ENCODE measurements at regions not wholly inside any gene's neighbourhood (a gene's known extent, or its start where the extent isn't known, plus 50 kb on each side); places are given as distances from the start of the nearest gene placed in this dataset.

GRCh38 chr9:8241201-8241600, 441.6 kb upstream of the DMAC1 start:
- 32% methylated on average over 5 of the region's 5 CpGs for WGBS (ENCODE audit: low lambda C conversion rate)
- intact Hi-C loops (cut with micrococcal nuclease; ENCODE audit: unreplicated experiment), result no loop called here
- H3K27ac ChIP-seq (ENCODE audit: extremely low read length, insufficient read depth, low read length), result no peak overlapping the region
- FAIRE-seq (no peak), ATAC-seq (no peak), DNase-seq (ENCODE audit: low spot score) (no peak)
- in situ Hi-C loops (cut with HindIII; ENCODE audit: extremely low pct_ligation_motif_present, low pct_unique_long_range_greater_than_20kb), result no loop called here
- H3K79me2 ChIP-seq (ENCODE audit: insufficient read depth, low read length), result no peaks in the 10 kb centered on the region
- H2AFZ ChIP-seq (ENCODE audit: low read length), result no peak overlapping the region
- no peaks in the 10 kb centered on the region for H3K4me1 ChIP-seq (ENCODE audit: insufficient read depth, low read length)
- H3K36me3 ChIP-seq (replicated peaks in 1 of 2; ENCODE audit: control insufficient read depth in 1 of 2, insufficient read depth in 2 of 2, low read length in 2 of 2), result no peaks in the 10 kb centered on the region
- no peak overlapping the region for H3K4me3 ChIP-seq (replicated peaks in 1 of 3; ENCODE audit: insufficient read depth in 1 of 3, low read depth in 2 of 3, low read length in 3 of 3)
- H3K9ac ChIP-seq (ENCODE audit: insufficient read depth, low read depth, low read length), result no peak overlapping the region
- ChIA-PET POLR2A (no interaction called here), CTCF (ENCODE audit: low intra/inter-chr PET ratio, low total read pairs) (no interaction called here)
- no TSS peak for BruUV-seq (replicated peaks)
- peaks cover 71% of the 10 kb centered on the region for H3K9me3 ChIP-seq (ENCODE audit: low read length)
- no peaks in the 10 kb centered on the region for H3K27me3 ChIP-seq (ENCODE audit: control insufficient read depth in 1 of 2, insufficient read depth in 2 of 2, low read length in 2 of 2)
- H4K20me1 ChIP-seq (ENCODE audit: insufficient read depth, low read length), result no peaks in the 10 kb centered on the region
- no peak overlapping the region for H3K4me2 ChIP-seq (ENCODE audit: low read depth, low read length)
- no peak for TF ChIP-seq ADNP (CRISPR knock-in tag; IDR thresholded peaks at IDR 0.05)
- no peak for TF ChIP-seq MATR3 (CRISPR knock-in tag; IDR thresholded peaks at IDR 0.05)
- TF ChIP-seq ZNF33B (CRISPR knock-in tag; IDR thresholded peaks at IDR 0.05), result no peak
- TF ChIP-seq ELF3 (CRISPR knock-in tag; IDR thresholded peaks at IDR 0.05), result no peak
- TF ChIP-seq SMAD9 (CRISPR knock-in tag; IDR thresholded peaks at IDR 0.05), result no peak
- TF ChIP-seq IRX3 (CRISPR knock-in tag; IDR thresholded peaks at IDR 0.05; ENCODE audit: borderline replicate concordance, low read depth), result no peak
- TF ChIP-seq TCF12 (IDR thresholded peaks at IDR 0.05), result no peak
- no peak for TF ChIP-seq TCF12 (CRISPR knock-in tag; IDR thresholded peaks at IDR 0.05)
- no peak for TF ChIP-seq HOXA7 (CRISPR knock-in tag; IDR thresholded peaks at IDR 0.05)
- TF ChIP-seq MIER3 (CRISPR knock-in tag; IDR thresholded peaks at IDR 0.05; ENCODE audit: borderline replicate concordance), result no peak
- TF ChIP-seq ZBTB37 (CRISPR knock-in tag; IDR thresholded peaks at IDR 0.05), result no peak
- TF ChIP-seq TOE1 (CRISPR knock-in tag; IDR thresholded peaks at IDR 0.05), result no peak
- no peak for TF ChIP-seq BRF2 (CRISPR knock-in tag; IDR thresholded peaks at IDR 0.05)
